Activated CD4-positive, CD25-positive, alpha-beta regulatory T cell treated with anti-CD3 and anti-CD28 coated beads, Interleukin-2, amount 50 U/mL, for 72 hours (primary cell): ENCODE measurements at regions not wholly inside any gene's neighbourhood (a gene's known extent, or its start where the extent isn't known, plus 50 kb on each side); places are given as distances from the start of the nearest gene placed in this dataset.
"Not testable (repeated sequence)": the region's sequence is repeated elsewhere in the genome, so short reads cannot be mapped to it uniquely, and the experiment has no call there.

ENCODE experiments used
- DNase-seq: peaks from one replicate; pipeline ENCODE4 v3.0.0; 2021

- DNase-seq, result no peak
These were observed 51.3 kb upstream of the BOD1 start for GRCh38 chr5:173667702-173668101.

DNA sequence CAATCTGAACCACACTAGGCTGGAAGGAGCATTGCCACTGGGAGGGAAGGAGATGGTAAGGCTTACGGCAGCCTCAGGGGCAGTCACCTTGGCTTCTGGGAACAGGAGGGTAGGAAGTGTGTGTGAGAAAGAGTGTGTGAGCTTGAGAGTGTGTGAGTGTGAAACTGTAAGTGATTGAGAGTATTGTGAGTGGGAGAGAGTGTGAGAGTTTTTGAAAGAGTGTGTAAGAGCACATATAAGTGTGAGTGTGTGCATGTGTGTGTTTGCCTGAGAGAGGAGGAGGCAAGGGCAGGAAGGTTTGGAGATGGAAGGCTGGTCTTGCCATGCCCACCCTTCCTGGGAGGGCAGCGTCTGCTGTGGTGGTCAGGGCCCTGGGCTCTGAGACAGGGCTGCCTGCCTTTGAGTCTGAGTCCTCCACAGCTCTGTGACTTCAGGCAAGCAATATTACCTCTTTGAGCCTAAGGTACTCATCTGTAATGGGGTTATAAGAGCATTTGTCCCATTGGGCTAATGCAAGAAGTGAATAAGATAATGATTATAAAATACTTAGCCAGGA is 51.9 kb upstream of the BOD1 start:
- no peak for DNase-seq

DNA sequence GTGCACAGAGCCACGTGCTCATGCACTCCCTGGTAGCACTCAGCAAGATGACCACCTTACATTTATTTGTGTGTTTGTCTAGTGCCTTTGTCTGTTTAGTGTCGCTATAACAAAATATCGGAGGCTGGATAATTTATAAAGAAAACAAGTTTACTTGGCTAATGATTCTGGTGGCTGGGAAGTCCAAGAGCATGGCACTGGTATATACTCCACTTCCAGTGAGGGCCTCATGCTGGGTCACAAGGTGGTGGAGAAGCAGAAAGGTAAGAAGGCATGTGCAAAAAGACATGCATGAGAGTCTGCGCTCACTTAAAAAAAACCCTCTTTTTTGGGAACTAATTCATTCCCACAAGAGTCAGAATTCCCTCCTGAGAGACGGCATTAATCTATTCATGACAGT is 52.5 kb upstream of the BOD1 start:
- DNase-seq, result no peak

DNA sequence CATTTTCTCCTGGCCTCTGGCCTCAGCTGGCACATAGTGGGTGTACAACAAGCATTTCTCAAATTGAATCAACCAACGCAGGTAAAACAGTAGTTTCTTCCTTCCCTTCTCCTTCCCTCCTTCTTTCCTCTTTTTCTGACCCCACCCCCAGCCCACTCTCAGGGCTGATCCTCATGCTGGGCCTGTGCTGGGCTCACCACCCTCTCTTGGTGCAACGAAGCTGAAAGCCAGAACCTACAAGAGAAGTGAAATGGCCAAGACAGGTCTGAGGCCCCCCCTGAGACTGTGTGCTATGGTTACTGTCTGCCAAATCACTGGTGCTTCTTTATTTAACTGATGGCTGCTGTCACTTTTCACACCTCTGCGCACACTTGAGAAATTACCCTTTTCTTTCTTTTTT is 53.0 kb upstream of the BOD1 start:
- no peak for DNase-seq

GRCh38 chr5:173670130-173670651 is 53.7 kb upstream of the BOD1 start:
- DNase-seq, result no peak

DNA sequence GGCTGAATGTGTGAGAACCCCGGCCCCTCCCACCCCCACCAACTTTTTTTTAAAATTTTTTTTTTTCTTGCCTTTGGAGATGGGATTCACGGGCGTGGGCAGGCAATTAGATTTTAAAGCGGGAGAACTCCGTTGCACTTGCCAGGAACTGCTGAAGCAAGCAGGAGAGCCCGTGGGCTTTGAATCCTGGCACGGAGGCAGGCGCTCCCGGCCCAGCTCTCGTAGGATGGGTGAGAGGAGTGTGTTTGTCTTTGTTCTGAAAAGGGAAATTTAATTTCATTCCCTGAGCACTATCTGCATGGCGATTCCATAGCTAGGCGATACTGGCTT is 54.3 kb upstream of the BOD1 start:
- no peak for DNase-seq

DNA sequence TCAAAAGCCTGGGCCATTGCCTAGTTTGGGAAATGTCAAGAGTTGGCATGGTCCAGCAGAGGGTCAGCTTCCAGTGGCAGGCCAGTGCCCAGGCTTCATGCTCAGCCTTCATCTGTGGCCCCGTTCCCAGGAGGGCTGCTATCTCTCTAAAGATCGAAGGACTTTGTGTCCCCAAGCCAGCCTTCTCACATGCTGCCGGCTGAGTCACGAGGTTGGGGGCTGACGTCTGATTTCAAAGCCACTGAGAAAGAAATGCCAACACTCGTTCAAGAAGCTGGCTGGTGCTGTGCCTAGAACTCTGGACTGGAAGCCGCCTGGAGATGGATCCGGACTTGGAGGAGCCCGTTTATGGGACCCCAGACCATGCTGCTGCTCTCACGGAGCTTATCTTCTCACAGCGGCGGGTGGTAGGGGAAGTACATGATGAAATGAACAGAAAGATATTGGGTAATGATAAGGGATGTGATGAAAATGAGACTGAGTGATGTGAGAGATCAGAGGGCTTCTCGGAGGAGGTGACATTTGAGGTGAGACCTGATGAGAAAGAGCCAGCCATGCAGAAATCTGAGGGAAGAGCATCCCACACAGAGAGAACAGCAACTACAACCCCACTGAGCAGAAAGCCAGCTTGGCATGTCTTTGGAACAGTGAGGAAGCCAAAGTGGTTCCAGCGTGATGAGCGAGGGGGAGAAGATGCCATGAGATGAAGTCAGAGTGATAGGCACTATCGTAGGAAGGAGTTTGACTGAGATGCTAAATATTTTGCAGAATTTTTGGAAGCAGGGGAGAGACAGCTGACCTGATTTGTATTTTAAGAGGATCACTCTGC is 54.9 kb upstream of the BOD1 start:
- DNase-seq, result no peak

GRCh38 chr5:173672166-173672565 is 55.7 kb upstream of the BOD1 start:
- DNase-seq, result no peak

DNA sequence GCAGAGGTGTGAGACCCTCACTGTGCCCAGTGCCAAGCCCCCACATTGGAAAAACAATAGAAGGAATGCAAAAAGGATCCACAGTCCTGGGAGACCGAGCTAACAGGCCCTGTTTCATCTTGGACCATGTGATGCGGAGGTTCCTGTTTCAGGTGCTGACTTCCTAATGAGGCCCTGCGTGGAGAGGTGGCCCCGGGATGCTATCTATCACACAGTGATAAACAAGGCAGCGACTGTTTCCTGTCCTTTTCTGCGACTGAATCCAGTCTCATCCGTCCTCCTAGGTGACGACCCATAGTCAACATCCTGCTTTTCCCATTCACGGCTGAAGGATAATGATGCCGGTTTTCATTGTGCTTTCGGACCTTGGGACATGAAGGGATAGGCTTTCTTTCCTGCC is 56.4 kb upstream of the BOD1 start:
- DNase-seq, result no peak

- DNase-seq, result no peak
These were observed 57.0 kb upstream of the BOD1 start for GRCh38 chr5:173673295-173674101.

- no peak for DNase-seq
These were observed 59.0 kb upstream of the BOD1 start for GRCh38 chr5:173675287-173675996.

GRCh38 chr5:173676375-173676774 is 59.9 kb upstream of the BOD1 start:
- DNase-seq, result no peak

- DNase-seq, result no peak
These were observed 60.7 kb upstream of the BOD1 start for GRCh38 chr5:173677125-173677672.

DNA sequence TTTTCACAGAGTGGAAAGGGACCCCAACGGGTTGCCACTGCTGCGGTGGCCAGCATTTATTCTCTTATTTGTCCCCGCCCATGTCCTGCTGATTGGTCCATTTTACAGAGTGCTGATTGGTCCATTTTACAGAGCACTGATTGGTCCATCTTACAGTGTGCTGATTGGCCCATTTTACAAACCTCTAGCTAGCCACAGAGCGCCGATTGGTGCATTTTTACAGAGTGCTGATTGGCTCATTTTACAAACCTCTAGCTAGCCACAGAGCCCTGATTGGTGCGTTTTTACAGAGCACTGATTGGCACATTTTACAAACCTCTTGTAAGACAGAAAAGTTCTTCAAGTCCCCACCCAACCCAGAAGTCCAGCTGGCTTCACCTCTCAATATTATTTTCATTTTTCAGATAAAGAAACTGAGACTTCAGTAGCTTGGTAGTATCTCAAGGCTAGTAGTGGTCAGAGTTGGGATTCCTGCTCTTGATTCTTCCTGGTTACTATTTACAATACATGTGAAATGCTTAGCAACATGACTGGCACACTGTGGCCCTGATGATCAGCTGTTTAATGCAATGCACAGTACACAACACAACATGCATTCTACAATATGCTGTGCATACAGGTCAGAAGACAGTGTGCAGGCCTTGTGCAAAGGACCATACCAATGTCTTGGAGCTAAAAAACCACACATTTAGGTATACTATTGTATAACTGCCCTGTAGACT is 63.6 kb upstream of the BOD1 start:
- DNase-seq, result no peak

DNA sequence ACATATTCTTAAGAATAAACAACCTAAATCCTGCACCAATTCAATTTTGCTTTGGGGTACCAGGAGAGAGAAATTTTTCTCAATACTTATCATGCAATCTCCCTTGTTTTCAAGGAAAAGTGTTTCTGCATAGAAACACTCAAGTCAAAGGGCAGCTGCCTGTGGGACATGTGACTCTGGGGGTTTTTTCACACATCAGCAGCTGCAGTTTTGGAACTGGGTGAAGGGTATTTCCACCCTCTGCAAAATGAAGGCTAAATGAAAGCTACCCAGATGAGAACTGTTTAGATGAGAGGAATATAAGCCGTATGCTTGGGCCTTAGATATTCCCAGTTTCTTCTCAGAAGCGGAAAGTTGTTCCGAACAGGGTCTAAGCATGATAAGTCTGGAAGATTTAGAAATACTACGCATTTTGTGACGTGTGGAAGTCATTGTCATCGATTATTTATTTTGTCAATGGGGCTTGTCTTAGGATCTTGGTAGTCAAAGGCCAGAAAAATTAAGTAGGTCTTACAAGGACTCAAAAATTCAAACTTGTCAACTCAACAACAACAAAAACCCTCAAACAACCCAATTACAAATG is 64.3 kb upstream of the BOD1 start:
- DNase-seq, result no peak

DNA sequence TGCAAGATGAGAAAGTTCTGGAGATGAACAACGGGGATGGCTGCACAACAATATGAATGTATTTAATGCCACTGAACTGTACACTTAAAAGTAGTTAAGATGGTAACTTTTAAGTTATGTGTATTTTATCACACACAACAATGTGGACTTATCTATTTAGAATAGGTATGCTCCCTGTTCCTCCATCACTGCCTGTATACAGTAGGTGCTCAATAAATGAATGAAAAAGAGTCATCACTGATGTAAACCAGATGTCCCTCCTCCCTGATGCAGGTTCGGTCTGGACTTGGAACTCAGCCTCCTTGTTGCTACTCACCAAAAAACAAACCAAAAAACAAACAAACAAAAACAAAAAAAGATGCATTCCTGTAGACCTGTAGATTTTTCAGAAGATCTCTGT is 65.9 kb upstream of the BOD1 start:
- no peak for DNase-seq

- not testable (repeated sequence) for DNase-seq
These were observed 68.1 kb upstream of the BOD1 start for GRCh38 chr5:173684535-173684934.

GRCh38 chr5:173686950-173687349 is 70.5 kb upstream of the BOD1 start:
- DNase-seq, result no peak

DNA sequence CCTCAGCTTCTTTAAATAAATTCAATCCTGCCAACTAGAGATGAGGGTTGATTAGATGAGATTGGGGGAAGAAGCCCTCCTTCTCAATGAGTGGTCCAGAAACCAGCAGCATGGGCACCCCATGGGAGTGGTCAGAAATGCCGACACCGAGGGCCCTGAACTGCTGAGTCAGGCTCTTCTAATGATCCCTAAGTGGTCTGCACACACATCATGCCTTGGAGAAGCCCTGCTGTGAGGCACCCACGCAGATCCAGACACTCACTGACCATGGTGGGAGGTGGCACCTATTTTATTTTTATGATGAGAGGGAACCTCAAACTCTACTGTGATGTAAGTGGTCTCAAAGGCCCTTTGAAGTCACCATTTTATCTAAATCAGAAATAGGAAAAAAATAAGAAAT is 72.3 kb upstream of the BOD1 start:
- no peak for DNase-seq

- no peak for DNase-seq
These were observed 72.8 kb upstream of the BOD1 start for GRCh38 chr5:173689171-173689736.

DNA sequence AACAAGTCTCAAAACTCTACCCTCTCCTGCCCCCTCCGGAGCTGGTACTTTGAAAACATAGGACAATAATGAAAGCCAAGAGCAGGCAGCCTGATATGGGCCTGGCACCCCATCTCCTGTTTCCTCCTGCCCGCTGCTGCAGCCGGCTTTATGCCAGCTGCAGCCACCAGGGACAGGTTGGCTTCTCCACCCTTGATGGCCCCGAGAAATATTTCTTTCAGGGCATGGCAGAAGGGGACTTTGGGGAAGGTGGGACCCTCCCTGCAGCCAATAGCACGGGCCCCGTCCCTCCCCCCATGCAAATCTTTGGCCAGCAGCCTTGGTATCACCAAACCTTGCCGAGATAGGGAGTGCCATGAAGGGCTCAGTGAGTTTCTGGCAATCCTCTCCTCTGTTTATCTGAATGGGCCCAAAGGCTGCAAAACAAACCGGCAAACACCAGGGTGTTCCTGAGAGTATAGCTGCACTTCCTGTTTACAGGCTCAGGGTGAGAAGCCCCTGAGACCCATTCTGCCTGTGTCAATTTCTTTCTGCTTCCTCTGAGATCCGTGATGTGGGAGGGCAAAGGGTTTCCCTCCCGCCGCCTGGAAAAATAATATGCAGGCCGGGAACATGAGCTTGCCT is 73.4 kb upstream of the BOD1 start:
- DNase-seq, result no peak
